MM.1S (cell line): ENCODE measurements at regions not wholly inside any gene's neighbourhood (a gene's known extent, or its start where the extent isn't known, plus 50 kb on each side); places are given as distances from the start of the nearest gene placed in this dataset.

Source experiments
- EZH2 ChIP-seq: fragments of 300-600 bp; sonication (generic); optimal IDR thresholded peaks from 2 replicates; pipeline ENCODE3; 2017; ENCODE audit warnings: low read depth, mild to moderate bottlenecking, antibody characterized with exemption, low read length, mixed read lengths
- TF ChIP-seq, protein P1 (sequence below): fragments of 300-600 bp; sonication (generic); IDR thresholded peaks from 2 replicates; pipeline ENCODE4 v1.5.1; 2016; ENCODE audit warnings: antibody characterized with exemption, low read length, mixed read lengths

DNA sequence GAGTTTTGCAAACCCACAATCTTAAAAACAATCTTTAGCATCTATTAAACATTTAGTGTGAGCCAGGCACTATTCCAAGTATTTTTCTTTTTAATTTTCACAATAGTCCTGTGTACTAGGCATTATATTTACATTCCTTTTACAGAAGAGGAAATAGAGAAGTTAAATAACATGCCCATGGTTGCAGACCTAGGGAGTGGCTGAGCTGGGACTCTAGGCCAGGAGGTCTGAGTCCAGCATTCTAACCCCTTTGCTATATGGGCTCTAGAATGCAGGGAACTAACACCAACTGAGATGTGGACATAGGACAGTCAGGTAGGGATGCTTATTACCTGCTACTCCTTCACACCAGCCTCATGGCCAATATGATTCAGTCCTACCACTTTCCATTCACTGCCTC, 243.8 kb downstream of the XPNPEP1 start:
- TF ChIP-seq, protein P1, sequence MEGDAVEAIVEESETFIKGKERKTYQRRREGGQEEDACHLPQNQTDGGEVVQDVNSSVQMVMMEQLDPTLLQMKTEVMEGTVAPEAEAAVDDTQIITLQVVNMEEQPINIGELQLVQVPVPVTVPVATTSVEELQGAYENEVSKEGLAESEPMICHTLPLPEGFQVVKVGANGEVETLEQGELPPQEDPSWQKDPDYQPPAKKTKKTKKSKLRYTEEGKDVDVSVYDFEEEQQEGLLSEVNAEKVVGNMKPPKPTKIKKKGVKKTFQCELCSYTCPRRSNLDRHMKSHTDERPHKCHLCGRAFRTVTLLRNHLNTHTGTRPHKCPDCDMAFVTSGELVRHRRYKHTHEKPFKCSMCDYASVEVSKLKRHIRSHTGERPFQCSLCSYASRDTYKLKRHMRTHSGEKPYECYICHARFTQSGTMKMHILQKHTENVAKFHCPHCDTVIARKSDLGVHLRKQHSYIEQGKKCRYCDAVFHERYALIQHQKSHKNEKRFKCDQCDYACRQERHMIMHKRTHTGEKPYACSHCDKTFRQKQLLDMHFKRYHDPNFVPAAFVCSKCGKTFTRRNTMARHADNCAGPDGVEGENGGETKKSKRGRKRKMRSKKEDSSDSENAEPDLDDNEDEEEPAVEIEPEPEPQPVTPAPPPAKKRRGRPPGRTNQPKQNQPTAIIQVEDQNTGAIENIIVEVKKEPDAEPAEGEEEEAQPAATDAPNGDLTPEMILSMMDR = no peak
- no peak for TF ChIP-seq EZH2
